ENCODE measurements at regions not wholly inside any gene's neighbourhood (a gene's known extent, or its start where the extent isn't known, plus 50 kb on each side); places are given as distances from the start of the nearest gene placed in this dataset.
"Not testable (repeated sequence)": the region's sequence is repeated elsewhere in the genome, so short reads cannot be mapped to it uniquely, and the experiment has no call there.

- H3K9me3 ChIP-seq (ENCODE audit: control insufficient read depth in 5 of 5, low read length in 5 of 5) = no peaks in the 10 kb centered on the region
- H3K27me3 ChIP-seq (ENCODE audit: control insufficient read depth in 5 of 5, insufficient read depth in 4 of 5, low read length in 5 of 5) = no peaks in the 10 kb centered on the region
- H3K27ac ChIP-seq (ENCODE audit: low read depth, low read length) = no peak overlapping the region
- H3K9ac ChIP-seq (ENCODE audit: low read length in 5 of 5) = no peak overlapping the region
- H3K4me1 ChIP-seq (ENCODE audit: control insufficient read depth in 5 of 5, insufficient read depth in 5 of 5, low read length in 5 of 5) = peaks cover 0 to 7% (median 4%) of the 10 kb centered on the region in 5 donors
- H3K36me3 ChIP-seq (ENCODE audit: control insufficient read depth in 5 of 5, insufficient read depth in 5 of 5, low read length in 5 of 5) = no peaks in the 10 kb centered on the region
- no peak overlapping the region for H3K4me3 ChIP-seq (ENCODE audit: low read depth in 1 of 5, low read length in 5 of 5)
Measured at GRCh38 chr5:164504141-164504772, 998.8 kb downstream of the MAT2B start.

- Histone ChIP-seq H3K4me3 (ENCODE audit: low read depth in 1 of 5, low read length in 5 of 5) (no peak overlapping the region), H3K27ac (ENCODE audit: low read depth, low read length) (no peak overlapping the region), H3K27me3 (ENCODE audit: control insufficient read depth in 5 of 5, insufficient read depth in 4 of 5, low read length in 5 of 5) (no peaks in the 10 kb centered on the region), H3K9me3 (ENCODE audit: control insufficient read depth in 5 of 5, low read length in 5 of 5) (no peaks in the 10 kb centered on the region), H3K36me3 (ENCODE audit: control insufficient read depth in 5 of 5, insufficient read depth in 5 of 5, low read length in 5 of 5) (no peaks in the 10 kb centered on the region), H3K4me1 (ENCODE audit: control insufficient read depth in 5 of 5, insufficient read depth in 5 of 5, low read length in 5 of 5) (peaks cover 0 to 7% (median 4%) of the 10 kb centered on the region in 5 donors), H3K9ac (ENCODE audit: low read length in 5 of 5) (no peak overlapping the region)
Measured at GRCh38 chr5:164505791-164506190, 1000.4 kb downstream of the MAT2B start.

- no peaks in the 10 kb centered on the region for H3K27me3 ChIP-seq (ENCODE audit: control insufficient read depth in 5 of 5, insufficient read depth in 4 of 5, low read length in 5 of 5)
Measured at GRCh38 chr5:164518067-164518740, 1012.8 kb downstream of the MAT2B start.

GRCh38 chr5:164518741-164519080, 1013.3 kb downstream of the MAT2B start:
- Histone ChIP-seq H3K27ac (ENCODE audit: low read depth, low read length) (no peak overlapping the region), H3K9me3 (ENCODE audit: control insufficient read depth in 5 of 5, low read length in 5 of 5) (no peaks in the 10 kb centered on the region), H3K27me3 (ENCODE audit: control insufficient read depth in 5 of 5, insufficient read depth in 4 of 5, low read length in 5 of 5) (no peaks in the 10 kb centered on the region), H3K4me1 (ENCODE audit: control insufficient read depth in 5 of 5, insufficient read depth in 5 of 5, low read length in 5 of 5) (no peaks in the 10 kb centered on the region), H3K9ac (ENCODE audit: low read length in 5 of 5) (no peak overlapping the region), H3K4me3 (ENCODE audit: low read depth in 1 of 5, low read length in 5 of 5) (no peak overlapping the region), H3K36me3 (ENCODE audit: control insufficient read depth in 5 of 5, insufficient read depth in 5 of 5, low read length in 5 of 5) (no peaks in the 10 kb centered on the region)

More at GRCh38 chr5:164518067-164518740, 1012.8 kb downstream of the MAT2B start:
- Histone ChIP-seq H3K9me3 (ENCODE audit: control insufficient read depth in 5 of 5, low read length in 5 of 5) (no peaks in the 10 kb centered on the region), H3K4me3 (ENCODE audit: low read depth in 1 of 5, low read length in 5 of 5) (no peak overlapping the region), H3K36me3 (ENCODE audit: control insufficient read depth in 5 of 5, insufficient read depth in 5 of 5, low read length in 5 of 5) (no peaks in the 10 kb centered on the region), H3K9ac (ENCODE audit: low read length in 5 of 5) (no peak overlapping the region), H3K4me1 (ENCODE audit: control insufficient read depth in 5 of 5, insufficient read depth in 5 of 5, low read length in 5 of 5) (no peaks in the 10 kb centered on the region), H3K27ac (ENCODE audit: low read depth, low read length) (no peak overlapping the region)

- Histone ChIP-seq H3K9ac (ENCODE audit: low read length in 5 of 5) (no peak overlapping the region), H3K9me3 (ENCODE audit: control insufficient read depth in 5 of 5, low read length in 5 of 5) (no peaks in the 10 kb centered on the region), H3K27me3 (ENCODE audit: control insufficient read depth in 5 of 5, insufficient read depth in 4 of 5, low read length in 5 of 5) (no peaks in the 10 kb centered on the region), H3K36me3 (ENCODE audit: control insufficient read depth in 5 of 5, insufficient read depth in 5 of 5, low read length in 5 of 5) (no peaks in the 10 kb centered on the region), H3K4me1 (ENCODE audit: control insufficient read depth in 5 of 5, insufficient read depth in 5 of 5, low read length in 5 of 5) (peaks cover 0 to 7% (median 0%) of the 10 kb centered on the region in 5 donors), H3K4me3 (ENCODE audit: low read depth in 1 of 5, low read length in 5 of 5) (no peak overlapping the region), H3K27ac (ENCODE audit: low read depth, low read length) (no peak overlapping the region)
Measured at GRCh38 chr5:164532235-164532900, 1026.9 kb downstream of the MAT2B start.

GRCh38 chr5:164533426-164533825, 1028.0 kb downstream of the MAT2B start:
- not testable (repeated sequence) for H3K9me3 ChIP-seq (ENCODE audit: control insufficient read depth in 5 of 5, low read length in 5 of 5)

GRCh38 chr5:164540174-164540573, 1034.8 kb downstream of the MAT2B start:
- H3K9me3 ChIP-seq (ENCODE audit: control insufficient read depth in 5 of 5, low read length in 5 of 5) = peaks cover 0 to 3% (median 0%) of the 10 kb centered on the region in 5 donors
- no peaks in the 10 kb centered on the region for H3K36me3 ChIP-seq (ENCODE audit: control insufficient read depth in 5 of 5, insufficient read depth in 5 of 5, low read length in 5 of 5)
- no peak overlapping the region for H3K27ac ChIP-seq (ENCODE audit: low read depth, low read length)
- no peak overlapping the region for H3K4me3 ChIP-seq (ENCODE audit: low read depth in 1 of 5, low read length in 5 of 5)
- no peaks in the 10 kb centered on the region for H3K4me1 ChIP-seq (ENCODE audit: control insufficient read depth in 5 of 5, insufficient read depth in 5 of 5, low read length in 5 of 5)
- no peaks in the 10 kb centered on the region for H3K27me3 ChIP-seq (ENCODE audit: control insufficient read depth in 5 of 5, insufficient read depth in 4 of 5, low read length in 5 of 5)
- no peak overlapping the region for H3K9ac ChIP-seq (ENCODE audit: low read length in 5 of 5)

More at GRCh38 chr5:164533426-164533825, 1028.0 kb downstream of the MAT2B start:
- H3K4me3 ChIP-seq (ENCODE audit: low read depth in 1 of 5, low read length in 5 of 5); H3K27me3 ChIP-seq (ENCODE audit: control insufficient read depth in 5 of 5, insufficient read depth in 4 of 5, low read length in 5 of 5); H3K36me3 ChIP-seq (ENCODE audit: control insufficient read depth in 5 of 5, insufficient read depth in 5 of 5, low read length in 5 of 5); H3K4me1 ChIP-seq (ENCODE audit: control insufficient read depth in 5 of 5, insufficient read depth in 5 of 5, low read length in 5 of 5); H3K9ac ChIP-seq (ENCODE audit: low read length in 5 of 5); H3K27ac ChIP-seq (ENCODE audit: low read depth, low read length): not testable (repeated sequence)

GRCh38 chr5:164545507-164545906, 1040.1 kb downstream of the MAT2B start:
- Histone ChIP-seq H3K4me3 (ENCODE audit: low read depth in 1 of 5, low read length in 5 of 5) (no peak overlapping the region), H3K27me3 (ENCODE audit: control insufficient read depth in 5 of 5, insufficient read depth in 4 of 5, low read length in 5 of 5) (no peaks in the 10 kb centered on the region), H3K36me3 (ENCODE audit: control insufficient read depth in 5 of 5, insufficient read depth in 5 of 5, low read length in 5 of 5) (no peaks in the 10 kb centered on the region), H3K9me3 (ENCODE audit: control insufficient read depth in 5 of 5, low read length in 5 of 5) (peaks cover 0 to 3% (median 0%) of the 10 kb centered on the region in 5 donors), H3K4me1 (ENCODE audit: control insufficient read depth in 5 of 5, insufficient read depth in 5 of 5, low read length in 5 of 5) (no peaks in the 10 kb centered on the region), H3K9ac (ENCODE audit: low read length in 5 of 5) (no peak overlapping the region), H3K27ac (ENCODE audit: low read depth, low read length) (no peak overlapping the region)

- Histone ChIP-seq H3K4me3 (ENCODE audit: low read depth in 1 of 5, low read length in 5 of 5) (no peak overlapping the region), H3K9me3 (ENCODE audit: control insufficient read depth in 5 of 5, low read length in 5 of 5) (no peaks in the 10 kb centered on the region)
Measured at GRCh38 chr5:164553851-164554250, 1048.4 kb downstream of the MAT2B start.

GRCh38 chr5:164555809-164556208, 1050.4 kb downstream of the MAT2B start:
- no peak overlapping the region for H3K27ac ChIP-seq (ENCODE audit: low read depth, low read length)

More at GRCh38 chr5:164553851-164554250, 1048.4 kb downstream of the MAT2B start:
- no peak overlapping the region for H3K9ac ChIP-seq (ENCODE audit: low read length in 5 of 5)
- H3K27ac ChIP-seq (ENCODE audit: low read depth, low read length) = no peak overlapping the region
- H3K4me1 ChIP-seq (ENCODE audit: control insufficient read depth in 5 of 5, insufficient read depth in 5 of 5, low read length in 5 of 5) = no peaks in the 10 kb centered on the region
- no peaks in the 10 kb centered on the region for H3K36me3 ChIP-seq (ENCODE audit: control insufficient read depth in 5 of 5, insufficient read depth in 5 of 5, low read length in 5 of 5)
- H3K27me3 ChIP-seq (ENCODE audit: control insufficient read depth in 5 of 5, insufficient read depth in 4 of 5, low read length in 5 of 5) = no peaks in the 10 kb centered on the region

More at GRCh38 chr5:164555809-164556208, 1050.4 kb downstream of the MAT2B start:
- Histone ChIP-seq H3K27me3 (ENCODE audit: control insufficient read depth in 5 of 5, insufficient read depth in 4 of 5, low read length in 5 of 5) (no peaks in the 10 kb centered on the region), H3K4me1 (ENCODE audit: control insufficient read depth in 5 of 5, insufficient read depth in 5 of 5, low read length in 5 of 5) (no peaks in the 10 kb centered on the region), H3K9me3 (ENCODE audit: control insufficient read depth in 5 of 5, low read length in 5 of 5) (no peaks in the 10 kb centered on the region), H3K9ac (ENCODE audit: low read length in 5 of 5) (no peak overlapping the region), H3K36me3 (ENCODE audit: control insufficient read depth in 5 of 5, insufficient read depth in 5 of 5, low read length in 5 of 5) (no peaks in the 10 kb centered on the region), H3K4me3 (ENCODE audit: low read depth in 1 of 5, low read length in 5 of 5) (no peak overlapping the region)

Measured in subcutaneous abdominal adipose tissue (tissue), 5 donors.